GM12878 (cell line): ENCODE measurements at regions not wholly inside any gene's neighbourhood (a gene's known extent, or its start where the extent isn't known, plus 50 kb on each side); places are given as distances from the start of the nearest gene placed in this dataset.

Source experiments
- ATAC-seq: fragments of 200-7000 bp; cut with Tn5 transposase; 3 replicates; pipeline ENCODE4 v1.9.1; 2020; ENCODE audit warnings: mild to moderate bottlenecking, moderate library complexity
- BruUV-seq: library from RNA; stranded (reverse); fragments of 400-500 nt; replicated peaks from 2 replicates; lab custom pipeline; 2021; lab: Mats Ljungman, UMichigan
- CTCF ChIA-PET: fragments of 300-600 bp; sonication (Branson Sonifier 250); formaldehyde crosslinking; extraction: SDS; loops from one replicate; lab custom pipeline; 2021; ENCODE audit warnings: inconsistent platforms; lab: Yijun Ruan, JAX
- POLR2A ChIA-PET: fragments of 350-600 bp; formaldehyde crosslinking; extraction: SDS; loops from one replicate; lab custom pipeline; 2021; ENCODE audit warnings: inconsistent platforms; lab: Charles Lee
- RAD21 ChIA-PET: fragments of 300-600 bp; sonication (Branson Sonifier 250); formaldehyde crosslinking; loops from one replicate; lab custom pipeline; 2023; ENCODE audit warnings: antibody characterized with exemption; ENCODE audit not compliant: unreplicated experiment; lab: Charles Lee
- SMC1A ChIA-PET: fragments of 300-600 bp; sonication (Branson Sonifier 250); formaldehyde crosslinking; loops from one replicate; lab custom pipeline; 2023; ENCODE audit not compliant: unreplicated experiment, uncharacterized antibody; lab: Charles Lee
- DNase-seq: peaks from one replicate; pipeline ENCODE4 v3.0.0-alpha.2; 2011; ENCODE audit warnings: low read depth, low spot score
- FAIRE-seq: peaks from 3 replicates; lab custom pipeline; 2011; peaks lifted over from hg19 to GRCh38; lab: Jason Lieb, UNC
- H2AFZ ChIP-seq: 2 replicates; pipeline ENCODE4 v1.6.0; 2011; ENCODE audit warnings: low read depth, low read length, control low read depth; ENCODE audit not compliant: control insufficient read depth
- H3K27ac ChIP-seq: 2 replicates; pipeline ENCODE4 v1.5.1; 2011; ENCODE audit warnings: control low read depth; ENCODE audit not compliant: control insufficient read depth, insufficient read depth
- H3K27me3 ChIP-seq, 2 experiments: replicated peaks in 1 of 2; 2 replicates each; pipeline versions ENCODE4 v1.6.0 to v1.6.1; 2011; ENCODE audit warnings: low read length in 1 of 2; ENCODE audit not compliant: control insufficient read depth in 2 of 2, insufficient read depth in 2 of 2
- H3K36me3 ChIP-seq, 2 experiments: 2 replicates each; pipeline ENCODE4 v1.5.1; 2011; ENCODE audit warnings: low read length in 1 of 2; ENCODE audit not compliant: control insufficient read depth in 2 of 2, insufficient read depth in 2 of 2
- H3K4me1 ChIP-seq: 2 replicates; pipeline ENCODE4 v1.6.1; 2011; ENCODE audit warnings: mild to moderate bottlenecking, low read length, moderate library complexity, mixed read lengths; ENCODE audit not compliant: control insufficient read depth, insufficient read depth
- H3K4me2 ChIP-seq: 2 replicates; pipeline ENCODE4 v1.6.0; 2011; ENCODE audit warnings: control low read depth; ENCODE audit not compliant: control insufficient read depth, insufficient read depth
- H3K4me3 ChIP-seq: fragments of 200-600 bp; sonication (generic); 2 replicates; pipeline ENCODE4 v1.5.1; 2016
- H3K79me2 ChIP-seq: 2 replicates; pipeline ENCODE4 v1.6.0; 2011; ENCODE audit warnings: low read length; ENCODE audit not compliant: control insufficient read depth, insufficient read depth
- H3K9ac ChIP-seq: 2 replicates; pipeline ENCODE4 v1.8.0; 2011; ENCODE audit warnings: low read length, control low read depth, mixed read lengths; ENCODE audit not compliant: control insufficient read depth, insufficient read depth
- H3K9me3 ChIP-seq: replicated peaks from 3 replicates; pipeline ENCODE4 v1.5.1; 2011; ENCODE audit warnings: mild to moderate bottlenecking, low read length; ENCODE audit not compliant: control insufficient read depth, insufficient read depth
- H4K20me1 ChIP-seq: 2 replicates; pipeline ENCODE4 v1.6.0; 2011; ENCODE audit not compliant: control insufficient read depth, insufficient read depth
- BACH1 ChIP-seq: fragments of 450-650 bp; IDR thresholded peaks from 2 replicates; pipeline ENCODE4 v1.6.1; 2017; ENCODE audit warnings: mild to moderate bottlenecking, borderline replicate concordance
- GATAD2B ChIP-seq: fragments of 450-650 bp; conservative IDR thresholded peaks from 2 replicates; pipeline ENCODE4 v1.6.1; 2017; ENCODE audit warnings: low read depth, mild to moderate bottlenecking, moderate library complexity
- HDAC6 ChIP-seq: fragments of 200-600 bp; sonication (generic); IDR thresholded peaks from one replicate; pipeline ENCODE4 v1.8.0; 2017; ENCODE audit warnings: antibody characterized with exemption; ENCODE audit not compliant: unreplicated experiment
- IRF5 ChIP-seq: fragments of 450-650 bp; IDR thresholded peaks from 2 replicates; pipeline ENCODE4 v1.6.1; 2017; ENCODE audit warnings: borderline replicate concordance
- MAX ChIP-seq: IDR thresholded peaks from 2 replicates; pipeline ENCODE4 v1.6.1; 2012; ENCODE audit warnings: low read depth, low read length, improper control_type of control experiment
- MYB ChIP-seq: fragments of 150-350 bp; IDR thresholded peaks from 2 replicates; pipeline ENCODE4 v1.6.1; 2014; ENCODE audit warnings: mild to moderate bottlenecking, low read depth, low read length, borderline replicate concordance
- ZNF384 ChIP-seq: IDR thresholded peaks from 2 replicates; pipeline ENCODE4 v1.6.1; 2012; ENCODE audit warnings: low read depth, mild to moderate bottlenecking, low read length, improper control_type of control experiment, borderline replicate concordance
- in situ Hi-C: fragments of 300-500 bp; cut with MboI; formaldehyde crosslinking; loops from 9 replicates; pipeline ENCODE4 v1.14.3; 2018; ENCODE audit warnings: mixed read lengths
- intact Hi-C: fragments of 100-400 bp; cut with micrococcal nuclease; formaldehyde crosslinking; loops from one replicate; pipeline ENCODE4 v1.14.2; 2022; ENCODE audit not compliant: unreplicated experiment
- TF ChIP-seq, protein P1 (sequence below): IDR thresholded peaks from 2 replicates; pipeline ENCODE4 v1.6.1; 2011; ENCODE audit warnings: mild to moderate bottlenecking, low read depth, low read length, moderate library complexity; ENCODE audit not compliant: insufficient replicate concordance
- TF ChIP-seq, protein P2 (sequence below): fragments of 450-650 bp; IDR thresholded peaks from 2 replicates; pipeline ENCODE4 v1.6.1; 2017; ENCODE audit warnings: antibody characterized with exemption, mild to moderate bottlenecking, moderate library complexity

DNA sequence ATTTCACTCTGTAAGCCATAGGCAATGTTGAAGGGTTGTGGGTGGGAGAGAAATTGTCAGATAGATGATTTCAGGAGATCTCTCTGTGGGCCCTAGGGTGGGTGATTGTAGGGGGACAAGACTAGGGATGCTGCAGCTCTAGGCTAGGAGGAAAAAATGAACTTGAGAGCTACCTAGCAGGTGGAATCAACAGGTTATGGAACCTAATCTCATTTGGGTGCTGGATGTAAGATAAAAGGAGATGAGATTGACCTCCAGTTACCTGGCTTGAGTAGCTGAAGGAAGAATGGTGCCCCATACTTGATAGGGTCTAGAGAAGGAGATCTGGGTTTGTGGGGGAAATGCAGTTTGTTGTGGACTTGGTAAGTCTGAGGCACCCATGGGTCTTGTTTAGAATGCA, 396.5 kb downstream of the RRAGC start:
- no peaks in the 10 kb centered on the region for H3K9me3 ChIP-seq
- ChIA-PET RAD21 (no interaction called here), SMC1A (interaction anchor here (0.5 kb wide), 1 partner anchor 30 kb away, joined by 3 read pairs; no protein-coding TSS in a partner anchor), CTCF (no interaction called here), POLR2A (no interaction called here)
- no peak overlapping the region for H3K4me2 ChIP-seq
- H3K4me3 ChIP-seq = no peak overlapping the region
- H2AFZ ChIP-seq = no peak overlapping the region
- TF ChIP-seq, protein P1, sequence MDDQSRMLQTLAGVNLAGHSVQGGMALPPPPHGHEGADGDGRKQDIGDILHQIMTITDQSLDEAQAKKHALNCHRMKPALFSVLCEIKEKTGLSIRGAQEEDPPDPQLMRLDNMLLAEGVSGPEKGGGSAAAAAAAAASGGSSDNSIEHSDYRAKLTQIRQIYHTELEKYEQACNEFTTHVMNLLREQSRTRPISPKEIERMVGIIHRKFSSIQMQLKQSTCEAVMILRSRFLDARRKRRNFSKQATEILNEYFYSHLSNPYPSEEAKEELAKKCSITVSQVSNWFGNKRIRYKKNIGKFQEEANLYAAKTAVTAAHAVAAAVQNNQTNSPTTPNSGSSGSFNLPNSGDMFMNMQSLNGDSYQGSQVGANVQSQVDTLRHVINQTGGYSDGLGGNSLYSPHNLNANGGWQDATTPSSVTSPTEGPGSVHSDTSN = no peak
- TF ChIP-seq, protein P2, sequence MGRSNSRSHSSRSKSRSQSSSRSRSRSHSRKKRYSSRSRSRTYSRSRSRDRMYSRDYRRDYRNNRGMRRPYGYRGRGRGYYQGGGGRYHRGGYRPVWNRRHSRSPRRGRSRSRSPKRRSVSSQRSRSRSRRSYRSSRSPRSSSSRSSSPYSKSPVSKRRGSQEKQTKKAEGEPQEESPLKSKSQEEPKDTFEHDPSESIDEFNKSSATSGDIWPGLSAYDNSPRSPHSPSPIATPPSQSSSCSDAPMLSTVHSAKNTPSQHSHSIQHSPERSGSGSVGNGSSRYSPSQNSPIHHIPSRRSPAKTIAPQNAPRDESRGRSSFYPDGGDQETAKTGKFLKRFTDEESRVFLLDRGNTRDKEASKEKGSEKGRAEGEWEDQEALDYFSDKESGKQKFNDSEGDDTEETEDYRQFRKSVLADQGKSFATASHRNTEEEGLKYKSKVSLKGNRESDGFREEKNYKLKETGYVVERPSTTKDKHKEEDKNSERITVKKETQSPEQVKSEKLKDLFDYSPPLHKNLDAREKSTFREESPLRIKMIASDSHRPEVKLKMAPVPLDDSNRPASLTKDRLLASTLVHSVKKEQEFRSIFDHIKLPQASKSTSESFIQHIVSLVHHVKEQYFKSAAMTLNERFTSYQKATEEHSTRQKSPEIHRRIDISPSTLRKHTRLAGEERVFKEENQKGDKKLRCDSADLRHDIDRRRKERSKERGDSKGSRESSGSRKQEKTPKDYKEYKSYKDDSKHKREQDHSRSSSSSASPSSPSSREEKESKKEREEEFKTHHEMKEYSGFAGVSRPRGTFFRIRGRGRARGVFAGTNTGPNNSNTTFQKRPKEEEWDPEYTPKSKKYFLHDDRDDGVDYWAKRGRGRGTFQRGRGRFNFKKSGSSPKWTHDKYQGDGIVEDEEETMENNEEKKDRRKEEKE = no peak
- TF ChIP-seq HDAC6 = no peak
- no peak for TF ChIP-seq BACH1
- TF ChIP-seq ZNF384 = no peak
- TF ChIP-seq GATAD2B = no peak
- no peak for TF ChIP-seq IRF5
- no peak for TF ChIP-seq MYB
- TF ChIP-seq MAX = no peak
- DNase-seq = no peak
- FAIRE-seq = no peak
- no peak overlapping the region for H3K9ac ChIP-seq
- no peak for ATAC-seq
- H3K4me1 ChIP-seq = no peaks in the 10 kb centered on the region
- in situ Hi-C loops = no loop called here
- H3K36me3 ChIP-seq = no peaks in the 10 kb centered on the region
- H3K27ac ChIP-seq = no peak overlapping the region
- BruUV-seq = no TSS peak
- intact Hi-C loops = no loop called here
- H3K27me3 ChIP-seq = no peaks in the 10 kb centered on the region
- no peaks in the 10 kb centered on the region for H3K79me2 ChIP-seq
- H4K20me1 ChIP-seq = no peaks in the 10 kb centered on the region
